ENCODE measurements at regions not wholly inside any gene's neighbourhood (a gene's known extent, or its start where the extent isn't known, plus 50 kb on each side); places are given as distances from the start of the nearest gene placed in this dataset.

DNA sequence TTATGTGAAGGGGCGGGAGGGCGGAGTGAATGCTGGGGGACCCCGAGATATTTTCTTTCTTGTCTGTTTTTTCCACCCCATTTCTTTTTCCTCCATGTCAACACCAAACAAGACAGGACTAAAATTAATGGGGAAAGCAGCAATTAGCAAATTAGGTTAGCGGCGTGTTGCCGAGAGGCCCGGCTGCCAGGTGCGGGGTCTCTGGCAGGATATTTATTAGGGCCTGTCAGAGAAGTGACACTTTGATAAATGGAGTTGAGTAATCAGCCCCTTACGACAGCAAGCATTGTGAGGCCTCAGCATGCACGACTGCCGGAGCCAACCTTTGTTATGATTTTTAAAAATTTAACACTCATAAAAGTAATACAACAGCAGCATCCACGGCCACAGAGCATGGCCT, 193.8 kb downstream of the DHX35 start:
- no peak for DNase-seq

DNA sequence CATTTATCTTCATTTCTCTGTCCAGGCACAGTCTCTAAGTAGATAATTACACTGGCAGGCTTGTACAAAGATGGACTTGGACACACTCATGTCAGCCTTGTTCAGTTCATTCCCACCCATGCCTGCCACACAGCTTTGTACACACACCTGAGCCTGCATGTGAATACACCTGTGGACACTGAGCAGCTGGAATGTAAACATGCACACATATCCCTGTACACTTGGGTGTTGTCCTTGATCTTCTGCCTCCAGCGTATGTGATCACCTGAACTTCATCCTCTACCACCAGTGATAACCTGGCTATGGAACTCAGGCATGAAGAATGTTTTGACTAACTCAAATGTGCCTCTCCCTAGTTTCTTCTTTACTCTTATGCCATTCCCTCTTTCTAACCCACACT, 190.6 kb downstream of the DHX35 start:
- DNase-seq = no peak

DNA sequence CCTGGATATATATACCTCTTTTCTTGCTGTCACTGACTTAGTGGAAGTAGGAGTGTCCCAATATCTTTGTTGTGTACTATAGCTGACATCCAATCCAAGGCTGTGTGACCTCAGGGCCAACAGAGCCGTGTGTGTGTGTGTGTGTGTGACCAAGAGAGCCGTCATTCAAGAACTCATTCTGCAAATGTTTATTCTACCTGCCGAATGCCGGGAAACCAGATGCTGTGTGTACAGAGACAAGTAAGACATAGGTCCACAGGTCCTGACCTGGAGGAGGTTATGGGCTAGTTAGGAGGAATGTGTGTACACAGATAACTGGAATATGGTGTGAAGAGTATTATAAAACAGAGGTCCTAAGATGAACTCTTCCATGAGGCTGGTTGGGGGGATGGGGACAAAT, 190.0 kb downstream of the DHX35 start:
- no peak for DNase-seq

DNA sequence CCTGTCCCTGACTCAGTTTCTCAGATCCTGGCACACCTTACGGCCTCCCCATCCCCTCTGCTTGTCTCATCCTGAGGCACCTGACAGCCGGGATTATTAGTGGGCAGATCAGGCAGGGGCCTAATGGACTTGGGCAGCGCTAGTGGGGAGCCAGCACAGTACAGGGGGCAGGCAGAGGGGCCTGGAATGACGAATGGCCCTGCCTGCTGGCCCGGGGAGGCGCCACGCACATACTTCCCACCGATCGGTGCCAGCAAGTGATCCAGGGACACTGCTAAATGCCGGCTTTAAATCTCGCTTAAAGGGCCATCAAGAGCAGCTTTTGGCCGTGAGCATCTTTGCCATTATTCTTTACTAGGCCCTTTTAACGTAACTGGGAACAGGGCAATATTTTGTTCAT, 188.4 kb downstream of the DHX35 start:
- DNase-seq = no peak

DNA sequence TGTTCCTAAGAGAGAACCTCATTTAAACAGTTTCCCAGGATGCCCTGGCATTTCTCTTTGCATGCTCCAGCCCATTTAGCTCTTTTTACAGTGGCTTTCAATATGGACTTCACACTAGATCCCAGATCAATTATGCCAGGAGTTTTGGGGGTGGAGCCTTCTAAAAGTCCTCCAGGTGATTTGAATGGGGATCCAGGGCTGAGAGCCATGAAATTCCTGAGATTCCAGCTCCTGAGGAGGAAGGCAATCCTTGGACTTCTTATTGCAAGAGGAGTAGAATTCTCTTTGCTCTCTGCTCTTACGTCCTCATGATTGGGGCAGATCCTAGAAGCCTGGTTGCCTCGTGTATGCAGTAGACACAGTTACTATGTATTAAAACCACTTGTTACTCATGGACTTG, 184.2 kb downstream of the DHX35 start:
- DNase-seq = no peak

DNA sequence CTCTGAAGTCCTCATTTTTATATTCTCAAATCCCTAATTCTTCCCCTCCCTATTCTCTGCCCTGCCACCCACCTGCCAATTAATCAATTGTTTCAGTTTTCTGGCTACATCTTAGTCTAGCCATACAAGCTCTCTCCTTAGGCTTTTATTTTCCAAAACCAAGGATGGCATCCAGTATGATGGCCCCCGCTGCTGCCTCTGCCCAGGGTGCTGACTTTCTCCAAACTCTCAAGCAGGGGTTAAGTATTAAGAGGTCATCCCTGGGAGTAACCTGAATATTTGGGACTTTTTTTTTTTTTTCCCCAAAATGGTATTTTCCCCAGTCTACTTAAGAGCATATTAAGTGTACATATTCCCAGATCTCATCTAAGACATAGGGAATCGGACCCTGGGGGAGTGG, 183.8 kb downstream of the DHX35 start:
- DNase-seq = no peak

DNA sequence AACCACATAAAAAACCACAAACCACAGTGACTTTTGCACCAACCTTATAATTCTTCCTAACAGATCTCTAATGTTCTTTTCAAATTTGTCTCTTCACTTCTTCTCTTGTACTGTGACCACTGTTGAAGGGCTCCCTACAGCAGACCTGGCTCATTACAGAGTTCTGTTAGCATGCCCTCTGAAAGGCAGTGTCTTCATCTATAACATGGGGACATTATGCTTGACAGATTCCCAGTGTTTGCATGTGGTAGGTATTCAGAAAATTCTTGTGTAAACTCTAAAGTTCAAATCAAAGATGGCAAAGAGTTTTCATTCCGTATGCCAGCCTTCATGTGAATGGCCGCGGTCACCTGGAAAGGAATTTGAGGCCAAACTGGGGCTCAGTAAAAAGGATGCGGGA, 182.6 kb downstream of the DHX35 start:
- DNase-seq = no peak

DNA sequence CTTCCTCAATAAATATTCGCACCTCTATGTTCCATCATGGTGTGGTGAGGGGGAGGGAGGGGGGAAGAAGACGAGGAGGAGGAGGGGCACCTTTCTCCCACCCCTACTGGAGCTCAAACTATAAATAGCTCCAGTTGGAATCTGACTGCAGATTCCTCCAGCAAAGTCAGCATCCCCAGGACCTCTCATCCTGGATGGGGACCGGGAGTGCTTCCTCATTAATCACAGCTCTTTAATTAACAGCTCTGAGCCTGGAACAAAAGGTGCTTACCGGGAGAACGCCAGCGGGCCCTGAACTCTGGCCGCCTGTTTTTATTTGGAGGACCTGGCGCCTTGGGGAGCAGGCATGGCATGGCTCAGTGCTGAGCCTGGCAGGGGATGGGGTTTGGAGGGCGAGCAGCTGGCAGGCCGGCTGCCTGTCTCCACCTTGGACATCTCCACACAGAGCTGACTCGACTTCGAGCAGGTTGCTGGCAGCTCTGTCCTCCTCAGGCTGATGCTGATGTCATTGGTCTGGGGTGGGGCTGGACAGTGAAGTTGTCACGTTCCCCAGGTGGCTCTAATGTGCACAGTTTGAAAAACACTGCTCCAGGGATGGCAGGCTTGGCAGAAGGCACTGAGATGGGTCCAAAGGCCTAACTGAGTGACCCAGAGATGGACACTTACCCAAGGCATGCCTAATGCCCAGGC, 180.4 kb downstream of the DHX35 start:
- DNase-seq = no peak

DNA sequence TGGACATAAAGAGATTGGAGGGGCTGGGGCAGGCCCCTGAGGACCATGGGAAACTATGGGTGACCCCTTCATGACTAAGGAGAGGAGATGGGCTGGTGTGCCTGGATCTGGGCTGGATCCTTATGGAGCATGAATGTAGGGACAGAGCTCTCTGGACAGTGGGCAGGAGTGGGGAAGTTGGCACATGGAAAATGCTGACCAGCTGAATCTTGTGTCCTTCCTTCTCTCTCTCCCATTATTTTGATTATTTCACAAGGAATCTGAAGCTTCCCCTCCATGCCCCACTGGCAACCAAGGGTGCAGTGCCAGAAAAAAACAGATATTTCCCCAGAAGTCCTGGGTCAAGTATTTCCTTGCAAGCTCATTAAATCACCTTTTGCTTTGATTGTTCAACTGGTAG, 175.2 kb downstream of the DHX35 start:
- DNase-seq = no peak

DNA sequence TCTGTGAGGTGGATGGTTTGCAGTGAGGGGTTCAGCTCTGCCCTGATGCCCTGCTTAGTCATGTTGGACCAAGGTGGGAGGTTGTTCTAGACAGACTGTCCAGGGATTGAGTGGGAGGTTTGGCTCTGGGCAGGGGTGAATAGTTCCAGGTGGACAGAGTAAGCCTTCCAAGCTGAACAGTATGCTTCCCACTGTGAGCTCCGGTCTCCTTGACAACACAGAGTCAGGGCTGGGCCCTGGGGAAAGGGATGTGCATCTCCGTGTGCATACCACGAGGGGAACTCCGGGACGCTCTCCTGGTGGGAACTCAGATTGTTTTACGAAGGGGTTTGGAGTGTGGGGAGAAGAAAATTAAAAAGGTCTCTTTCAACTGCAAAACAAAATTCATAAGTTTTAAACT, 174.7 kb downstream of the DHX35 start:
- no peak for DNase-seq

DNA sequence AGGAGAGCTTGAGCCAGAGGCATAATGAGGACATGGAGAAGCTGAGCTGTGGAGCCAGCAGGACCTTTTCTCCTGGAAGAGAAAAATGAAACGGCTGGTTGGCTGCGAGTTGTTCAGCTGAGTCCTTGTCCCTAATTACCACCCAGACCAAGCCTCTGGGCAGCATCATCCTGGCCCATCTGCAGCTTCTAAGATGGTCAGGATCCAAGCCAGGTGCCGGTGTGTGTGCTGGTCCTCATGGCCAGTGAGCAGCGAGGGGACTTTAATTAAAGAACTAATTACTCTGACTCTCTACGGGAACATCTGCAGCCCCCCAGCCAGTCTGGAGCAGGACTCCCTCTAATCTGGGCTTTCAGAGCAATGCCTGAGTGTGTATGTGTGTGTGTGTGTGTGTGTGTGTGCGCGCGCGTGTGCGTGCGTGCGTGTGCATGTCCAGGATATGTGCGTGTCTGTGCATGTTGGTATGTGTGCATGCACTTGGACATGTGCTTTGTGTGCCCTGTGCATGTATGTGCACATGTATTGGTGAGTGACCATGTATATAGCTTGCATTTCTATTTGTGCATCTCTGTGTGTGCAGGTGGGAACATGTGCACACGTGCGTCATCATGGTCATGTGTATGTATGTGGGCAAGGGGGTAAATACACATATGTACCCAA, 173.9 kb downstream of the DHX35 start:
- no peak for DNase-seq

DNA sequence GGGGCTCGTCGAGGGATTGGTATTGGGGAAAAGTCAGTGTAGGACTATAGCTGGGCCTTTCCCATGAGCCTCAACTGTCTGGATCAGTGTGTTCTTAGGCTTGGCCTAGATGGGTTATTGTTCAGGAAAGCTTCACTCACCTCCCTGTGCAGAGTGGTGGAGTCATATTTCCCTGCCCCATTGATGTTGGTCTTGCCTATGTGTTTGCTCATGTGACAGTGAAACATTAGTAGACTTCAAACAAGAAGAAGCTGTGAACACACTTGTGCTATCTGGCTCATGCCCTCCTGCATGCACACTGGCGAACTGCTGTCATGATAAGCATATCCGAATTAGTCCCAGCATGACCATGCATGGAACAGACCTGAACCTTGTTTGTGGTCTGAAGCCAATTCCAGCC, 171.1 kb downstream of the DHX35 start:
- no peak for DNase-seq

DNA sequence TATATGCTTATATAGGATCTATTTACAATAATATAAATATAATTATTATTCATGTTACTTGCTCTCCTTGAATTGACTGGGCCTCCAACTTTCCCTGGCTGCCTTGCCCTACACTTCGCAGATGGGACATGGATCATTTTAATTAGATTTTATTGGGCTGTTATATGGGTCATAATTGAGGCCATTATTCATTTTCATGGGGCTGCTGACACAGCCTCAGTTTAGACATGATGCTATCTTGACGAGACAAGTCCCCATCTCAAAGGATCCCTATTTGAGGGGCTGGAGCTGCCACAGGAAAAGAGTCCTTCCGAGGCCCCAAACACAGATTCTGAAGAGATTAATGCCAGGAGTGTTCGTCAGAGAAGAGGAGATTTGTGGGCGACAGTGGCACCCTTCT, 170.4 kb downstream of the DHX35 start:
- DNase-seq = no peak

DNA sequence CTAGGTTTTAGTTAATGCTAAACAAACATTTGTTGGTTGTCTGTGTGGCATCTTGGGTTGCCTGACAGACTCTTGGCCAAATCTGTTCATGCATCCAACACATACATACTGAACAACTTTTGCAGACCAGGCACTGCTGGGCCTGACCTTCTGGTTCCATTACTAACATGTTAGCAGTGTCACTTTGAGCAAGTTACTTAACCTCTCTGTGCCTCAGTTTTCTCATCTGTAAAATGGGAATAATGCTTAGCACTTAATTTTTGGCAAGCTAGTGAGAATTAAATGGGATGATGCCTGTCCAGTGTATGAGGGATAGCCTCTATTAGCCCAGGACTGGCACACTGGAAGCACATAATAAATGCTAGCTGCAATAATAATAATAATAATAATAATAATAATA, 169.9 kb downstream of the DHX35 start:
- no peak for DNase-seq

DNA sequence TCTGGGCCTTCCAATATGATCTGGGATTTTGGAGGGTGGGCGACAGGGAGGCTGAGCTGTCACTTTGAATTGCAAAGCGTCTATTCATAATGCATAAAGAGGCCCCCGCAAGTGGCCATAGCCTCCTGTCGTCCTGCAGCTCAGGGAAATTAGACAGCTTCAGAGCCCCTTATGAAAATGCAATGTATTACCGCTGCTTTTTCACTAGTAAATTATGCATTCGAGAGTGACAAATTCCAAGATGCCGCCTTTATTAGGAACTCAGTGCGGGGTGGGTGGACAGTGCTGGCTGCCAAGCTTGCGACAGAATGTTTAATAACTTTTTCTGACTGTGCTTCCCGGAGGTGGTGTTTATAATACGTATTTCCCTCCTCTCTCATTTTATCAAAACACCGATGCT, 168.5 kb downstream of the DHX35 start:
- no peak for DNase-seq

DNA sequence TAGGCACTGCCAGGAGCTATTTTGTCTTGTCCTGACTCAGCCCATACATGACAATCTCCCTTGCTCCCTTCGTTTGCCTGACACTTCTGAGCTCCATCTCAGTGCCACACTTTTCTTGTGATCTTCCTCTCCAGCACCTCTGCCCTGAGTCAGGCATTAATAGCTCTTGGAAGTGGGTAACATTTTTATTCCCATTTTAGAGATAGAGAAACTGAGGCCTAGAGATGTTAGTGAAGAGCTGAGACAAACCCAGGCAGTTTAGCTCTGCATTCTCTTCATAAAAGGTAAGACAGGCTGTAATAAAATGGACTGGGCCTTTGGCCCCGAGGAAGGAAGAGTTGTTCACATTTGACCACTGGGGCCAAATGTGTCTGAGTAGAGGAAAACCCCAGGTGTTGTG, 167.4 kb downstream of the DHX35 start:
- no peak for DNase-seq

DNA sequence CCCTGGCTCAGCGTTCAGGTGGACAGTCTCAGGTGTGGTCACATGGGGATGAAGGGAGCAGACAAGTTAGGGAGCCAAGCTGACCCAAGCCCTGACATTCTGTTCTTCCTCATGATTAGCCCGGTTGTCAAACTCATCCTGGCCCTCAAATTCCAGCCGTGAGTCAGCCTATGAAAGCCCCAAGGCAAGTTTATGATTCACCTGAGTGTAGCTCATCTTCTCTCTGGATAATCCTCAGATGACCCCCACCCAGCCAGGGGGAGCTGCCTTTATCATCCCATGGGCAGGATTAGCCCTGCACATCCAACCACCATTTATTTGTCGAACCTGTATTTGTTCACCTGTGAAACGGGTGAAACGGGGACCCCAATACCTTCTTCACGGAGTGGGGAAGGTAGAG, 161.9 kb downstream of the DHX35 start:
- no peak for DNase-seq

DNA sequence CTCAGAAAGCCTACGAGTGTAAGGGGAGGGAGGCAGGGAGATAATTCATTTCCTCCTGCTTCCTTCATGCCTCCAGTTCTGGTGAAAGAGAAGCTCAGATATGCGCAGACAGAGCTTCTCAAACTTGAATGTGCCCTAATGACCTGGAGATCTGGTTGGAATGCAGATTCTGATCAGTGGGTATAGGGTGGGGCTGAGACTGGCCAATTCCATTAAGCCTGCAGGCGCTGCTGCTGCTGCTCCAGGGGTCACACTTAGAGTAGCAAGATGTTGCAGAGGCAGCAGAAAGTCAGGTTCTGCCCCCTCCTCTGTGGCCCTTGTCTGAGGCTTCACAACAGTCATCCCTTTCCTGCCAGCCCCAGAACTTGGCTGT, 161.0 kb downstream of the DHX35 start:
- DNase-seq = no peak

DNA sequence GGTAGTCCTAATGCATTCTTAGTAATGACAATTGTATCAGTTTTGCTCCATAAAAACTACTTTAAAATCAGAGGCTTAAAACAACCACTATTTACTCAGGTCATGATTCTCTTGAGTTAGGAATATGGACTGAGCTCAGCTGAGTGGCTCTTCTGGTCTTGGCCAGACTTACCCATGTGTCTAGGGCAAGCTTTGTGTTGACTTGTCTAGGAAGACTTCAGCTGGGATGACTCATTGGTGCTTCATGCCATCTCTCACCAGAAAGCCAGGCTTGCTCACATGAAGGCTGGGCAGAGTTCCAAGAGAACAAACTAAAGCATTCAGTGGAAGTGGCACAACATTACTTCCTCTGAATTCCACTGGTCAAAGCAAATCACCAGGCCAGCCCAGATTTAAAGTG, 155.3 kb downstream of the DHX35 start:
- no peak for DNase-seq

DNA sequence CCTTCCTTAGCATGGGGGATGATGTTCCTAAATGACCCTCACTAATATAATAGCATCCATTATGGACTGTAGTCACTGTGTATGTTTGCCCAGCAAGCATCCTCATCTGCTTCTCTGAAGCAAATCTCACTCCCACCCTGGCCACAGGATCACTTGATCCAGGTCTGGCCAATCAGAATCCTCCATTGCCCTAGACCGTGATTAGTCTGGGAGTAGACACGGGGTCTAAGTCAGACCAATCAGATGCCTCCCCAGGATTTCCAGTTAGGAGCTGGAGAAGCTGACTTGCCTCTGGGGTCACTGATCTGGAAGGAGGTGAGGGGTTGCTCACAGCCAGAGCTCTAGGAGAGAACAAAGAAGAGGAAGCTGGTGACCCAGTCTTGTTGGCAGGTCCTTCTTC, 153.9 kb downstream of the DHX35 start:
- DNase-seq = no peak

DNA sequence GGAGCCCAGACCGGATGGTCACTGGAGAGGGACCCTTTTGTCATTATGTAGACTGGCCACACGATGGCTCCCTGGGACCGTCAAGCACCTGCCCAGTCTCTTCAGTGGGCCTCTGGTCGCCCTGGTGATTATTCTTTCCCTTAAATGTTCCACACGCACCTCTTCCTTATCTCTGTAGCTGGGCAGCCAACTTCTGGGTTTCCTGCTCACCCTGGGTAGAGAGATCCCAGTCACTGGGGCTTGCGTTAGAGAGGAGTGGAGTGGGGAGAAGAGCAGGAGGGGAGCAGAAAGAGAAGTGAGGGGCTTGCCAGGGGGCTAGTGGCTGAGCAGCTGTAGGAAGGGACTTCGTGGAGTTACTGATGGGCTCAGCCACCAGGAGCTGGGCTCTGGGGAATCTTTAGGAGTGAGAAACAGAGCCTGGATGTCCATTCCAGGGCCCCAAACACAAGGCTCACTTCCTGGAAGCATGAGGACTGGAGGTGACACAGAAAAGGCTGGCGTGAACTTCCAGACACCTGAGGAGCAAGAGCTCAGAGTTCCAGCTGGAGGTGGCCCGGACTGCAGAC, 150.1 kb downstream of the DHX35 start:
- DNase-seq = peak; percentile 21

DNA sequence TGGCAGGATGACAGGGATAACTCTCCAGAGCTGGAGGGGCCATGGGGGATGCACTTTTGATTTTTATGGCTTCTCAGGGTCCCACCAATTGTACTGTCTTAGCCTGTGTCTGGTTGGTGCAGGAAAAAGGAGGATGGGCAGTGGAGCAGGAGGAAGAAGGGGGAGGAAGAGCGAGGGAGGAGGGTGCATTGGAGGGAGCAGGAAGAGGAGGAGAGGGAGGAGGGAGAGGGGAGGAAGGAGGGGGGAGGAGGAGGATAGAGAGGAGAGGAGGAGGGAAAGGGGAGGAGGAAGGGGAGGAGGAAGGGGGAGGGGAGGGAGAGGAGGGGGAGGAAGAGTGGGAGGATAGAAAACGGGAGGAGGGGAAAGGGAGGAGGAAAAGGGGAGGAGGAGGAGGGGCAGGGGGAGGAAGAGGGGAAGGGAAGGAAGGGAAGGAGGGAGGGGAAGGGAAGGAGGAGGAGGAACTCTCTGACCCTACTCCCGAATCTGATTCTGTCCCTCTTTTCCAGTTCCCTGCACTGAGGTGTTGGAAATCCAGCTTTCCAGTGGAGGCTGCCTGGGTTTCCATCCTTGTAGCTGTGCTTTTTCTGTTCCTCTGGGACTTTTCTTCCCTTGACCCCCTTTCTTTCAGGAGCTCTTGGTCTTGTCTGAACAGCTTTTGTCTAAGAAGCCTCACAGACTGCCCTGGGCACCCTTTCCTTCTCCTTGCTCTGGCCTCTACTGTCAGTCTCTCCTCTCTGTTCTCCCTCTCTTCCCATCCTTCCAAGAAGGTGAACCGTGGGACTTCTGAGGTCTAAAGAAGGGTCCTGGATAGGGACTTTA, 149.4 kb downstream of the DHX35 start:
- no peak for DNase-seq

DNA sequence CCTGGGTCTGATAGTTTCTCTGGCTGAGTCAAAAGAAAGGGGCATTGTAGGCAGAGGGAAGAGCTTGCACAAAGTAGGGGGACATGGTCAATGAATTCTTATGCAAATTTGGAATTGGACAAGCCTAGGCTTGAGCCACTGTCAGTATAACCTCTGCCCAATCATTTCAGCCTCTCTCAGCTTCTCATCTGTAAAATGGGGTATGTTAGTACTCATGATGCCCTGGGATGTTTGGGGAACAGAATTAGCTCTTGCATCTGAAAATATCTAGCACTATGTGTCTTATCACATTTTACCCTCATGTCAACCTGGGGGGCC, 148.6 kb downstream of the DHX35 start:
- no peak for DNase-seq
